Naive B cell (primary cell): ENCODE measurements at regions not wholly inside any gene's neighbourhood (a gene's known extent, or its start where the extent isn't known, plus 50 kb on each side); places are given as distances from the start of the nearest gene placed in this dataset.

Experiments
- ATAC-seq, 2 donors: fragments of 150-1000 bp; cut with Tn5 transposase; 2 replicates each; pipeline ENCODE4 v1.10.0; 2021; ENCODE audit warnings: low read depth in 2 of 2, mild to moderate bottlenecking in 2 of 2, moderate library complexity in 2 of 2
- DNase-seq: peaks from one replicate; pipeline ENCODE4 v3.0.0; 2022
- H3K27ac Mint-ChIP-seq, 6 donors: one replicate each; pipeline ENCODE4 v1.8.0; 2020 to 2022; ENCODE audit warnings: mild to moderate bottlenecking in 6 of 6, mixed read lengths in 6 of 6, moderate library complexity in 5 of 6, inconsistent platforms in 2 of 6
- H3K27me3 Mint-ChIP-seq, 3 donors: one replicate each; pipeline ENCODE4 v1.8.0; 2021 to 2022; ENCODE audit warnings: mixed read lengths in 3 of 3, mild to moderate bottlenecking in 1 of 3
- H3K36me3 Mint-ChIP-seq, 2 donors: one replicate each; pipeline ENCODE4 v1.8.0; 2020 to 2022; ENCODE audit warnings: mixed read lengths in 2 of 2, inconsistent platforms in 1 of 2, mild to moderate bottlenecking in 1 of 2
- H3K4me1 Mint-ChIP-seq, 3 donors: one replicate each; pipeline ENCODE4 v1.8.0; 2020 to 2022; ENCODE audit warnings: mixed read lengths in 3 of 3, inconsistent platforms in 1 of 3, mild to moderate bottlenecking in 1 of 3, moderate library complexity in 1 of 3
- H3K4me3 Mint-ChIP-seq, 8 donors: one replicate each; pipeline ENCODE4 v1.8.0; 2020 to 2022; ENCODE audit warnings: mild to moderate bottlenecking in 8 of 8, mixed read lengths in 8 of 8, moderate library complexity in 8 of 8, inconsistent platforms in 2 of 8
- H3K9me3 Mint-ChIP-seq, 7 donors: one replicate each; pipeline ENCODE4 v1.8.0; 2020 to 2022; ENCODE audit warnings: mixed read lengths in 7 of 7, mild to moderate bottlenecking in 5 of 7, inconsistent platforms in 2 of 7, moderate library complexity in 1 of 7

DNA sequence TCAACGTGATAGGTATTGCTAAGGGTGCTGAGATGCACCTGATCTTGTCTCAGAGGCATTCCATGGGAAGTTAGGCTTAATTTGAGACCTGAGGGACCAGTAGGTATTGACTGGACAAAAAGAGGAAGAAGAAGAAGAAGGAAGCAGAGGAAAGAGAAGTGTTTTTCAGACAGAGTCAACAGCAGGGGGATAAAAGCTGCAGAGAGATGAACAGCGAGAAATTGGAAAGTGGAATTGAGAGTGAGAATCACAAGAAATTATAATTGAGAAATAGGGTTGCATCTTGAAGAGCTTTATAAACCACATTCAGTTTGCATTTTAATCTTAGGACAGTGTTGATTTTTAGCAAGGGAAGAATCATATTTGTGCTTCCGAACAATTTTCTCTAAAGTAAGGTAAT lies 254.0 kb downstream of the CD83 start:
- peak overlapping the region; percentile 4 to 89 (median 74) for H3K27ac Mint-ChIP-seq
- peaks cover 54 to 73% (median 63%) of the 10 kb centered on the region in 3 donors for H3K4me1 Mint-ChIP-seq
- H3K27me3 Mint-ChIP-seq = no peaks in the 10 kb centered on the region
- H3K4me3 Mint-ChIP-seq = peak overlapping the region; percentile 34 to 85 (median 76)
- peak; percentile 31 for DNase-seq
- peaks cover 0 to 1% (median 0%) of the 10 kb centered on the region in 7 donors for H3K9me3 Mint-ChIP-seq
- no peaks in the 10 kb centered on the region for H3K36me3 Mint-ChIP-seq
- ATAC-seq = peak in 1 of 2 donors; percentile 48

GRCh38 chr6:14372734-14373489 lies 255.3 kb downstream of the CD83 start:
- peak overlapping the region; percentile 23 to 93 (median 53) for H3K27ac Mint-ChIP-seq
- H3K9me3 Mint-ChIP-seq = peaks cover 0 to 1% (median 0%) of the 10 kb centered on the region in 7 donors
- no peaks in the 10 kb centered on the region for H3K27me3 Mint-ChIP-seq
- DNase-seq = no peak
- ATAC-seq = peak; percentile 61 to 65
- no peaks in the 10 kb centered on the region for H3K36me3 Mint-ChIP-seq
- peak overlapping the region in 7 of 8 donors; percentile 6 to 56 (median 22) for H3K4me3 Mint-ChIP-seq
- peaks cover 54 to 76% (median 63%) of the 10 kb centered on the region in 3 donors for H3K4me1 Mint-ChIP-seq

GRCh38 chr6:14373648-14374437 lies 256.3 kb downstream of the CD83 start:
- Mint-ChIP-seq H3K4me3 (peak overlapping the region in 4 of 8 donors; percentile 0 to 62 (median 38)), H3K27me3 (no peaks in the 10 kb centered on the region), H3K27ac (peak overlapping the region in 4 of 6 donors; percentile 44 to 93 (median 86)), H3K9me3 (peaks cover 0 to 2% (median 0%) of the 10 kb centered on the region in 7 donors), H3K4me1 (peaks cover 49 to 69% (median 57%) of the 10 kb centered on the region in 3 donors), H3K36me3 (peaks cover 0 to 4% of the 10 kb centered on the region in 2 donors)
- ATAC-seq (no peak), DNase-seq (no peak)

GRCh38 chr6:14375930-14376329 lies 258.4 kb downstream of the CD83 start:
- Mint-ChIP-seq H3K36me3 (peaks cover 0 to 4% of the 10 kb centered on the region in 2 donors), H3K9me3 (peaks cover 0 to 2% (median 0%) of the 10 kb centered on the region in 7 donors)
- peak; percentile 52 to 71 for ATAC-seq

GRCh38 chr6:14379568-14379967 lies 262.0 kb downstream of the CD83 start:
- H3K9me3 Mint-ChIP-seq = peaks cover 0 to 4% (median 0%) of the 10 kb centered on the region in 7 donors
- peaks cover 39 to 65% (median 63%) of the 10 kb centered on the region in 3 donors for H3K4me1 Mint-ChIP-seq
- H3K27me3 Mint-ChIP-seq = no peaks in the 10 kb centered on the region
- DNase-seq (no peak), ATAC-seq (no peak)
- peaks cover 0 to 4% of the 10 kb centered on the region in 2 donors for H3K36me3 Mint-ChIP-seq
- H3K4me3 Mint-ChIP-seq = no peak overlapping the region
- peak overlapping the region in 1 of 6 donors; percentile 39 for H3K27ac Mint-ChIP-seq

More at GRCh38 chr6:14375930-14376329, 258.4 kb downstream of the CD83 start:
- Mint-ChIP-seq H3K4me3 (peak overlapping the region in 1 of 8 donors; percentile 27), H3K27me3 (no peaks in the 10 kb centered on the region), H3K27ac (peak overlapping the region in 3 of 6 donors; percentile 19 to 75 (median 42)), H3K4me1 (peaks cover 47 to 60% (median 60%) of the 10 kb centered on the region in 3 donors)
- no peak for DNase-seq

DNA sequence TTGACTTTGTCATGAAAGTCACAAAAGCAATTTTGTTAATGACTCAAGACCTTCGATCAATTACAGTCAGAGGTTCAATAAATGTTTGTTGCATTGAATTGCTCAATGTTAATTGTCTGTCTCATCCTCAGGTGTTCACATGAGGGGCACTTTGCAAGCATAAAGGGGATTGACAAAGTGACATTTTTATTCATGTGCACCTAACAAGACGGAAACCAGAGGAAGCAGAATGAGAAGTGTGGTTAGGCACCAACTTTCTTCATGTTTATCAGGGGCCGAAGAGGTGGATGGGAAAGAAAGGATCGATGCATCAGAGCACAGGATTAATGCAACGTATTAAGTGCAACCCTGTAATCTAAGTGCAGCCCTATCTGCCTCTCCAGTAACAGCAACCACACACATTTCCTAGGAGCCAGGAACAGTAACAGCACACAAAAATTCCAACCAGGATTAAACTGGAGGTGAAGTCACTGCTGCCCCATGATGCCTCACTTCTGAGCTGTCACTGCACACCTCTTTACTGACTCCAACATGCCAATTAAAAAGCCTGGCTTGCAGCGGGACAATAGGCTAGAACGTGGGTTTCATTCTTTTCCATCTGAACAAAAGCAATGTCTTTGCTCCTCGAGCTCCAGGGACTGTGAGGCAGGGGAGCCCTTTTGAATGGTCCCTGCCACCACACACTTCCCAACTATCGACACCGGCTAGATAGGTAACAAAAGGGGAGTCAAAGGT lies 262.7 kb downstream of the CD83 start:
- peak overlapping the region in 3 of 6 donors; percentile 34 to 39 (median 38) for H3K27ac Mint-ChIP-seq
- H3K9me3 Mint-ChIP-seq = peaks cover 0 to 4% (median 0%) of the 10 kb centered on the region in 7 donors
- ATAC-seq (no peak), DNase-seq (no peak)
- H3K4me1 Mint-ChIP-seq = peaks cover 37 to 62% (median 59%) of the 10 kb centered on the region in 3 donors
- peak overlapping the region in 1 of 8 donors; percentile 24 for H3K4me3 Mint-ChIP-seq
- H3K27me3 Mint-ChIP-seq = no peaks in the 10 kb centered on the region
- peaks cover 0 to 4% of the 10 kb centered on the region in 2 donors for H3K36me3 Mint-ChIP-seq

DNA sequence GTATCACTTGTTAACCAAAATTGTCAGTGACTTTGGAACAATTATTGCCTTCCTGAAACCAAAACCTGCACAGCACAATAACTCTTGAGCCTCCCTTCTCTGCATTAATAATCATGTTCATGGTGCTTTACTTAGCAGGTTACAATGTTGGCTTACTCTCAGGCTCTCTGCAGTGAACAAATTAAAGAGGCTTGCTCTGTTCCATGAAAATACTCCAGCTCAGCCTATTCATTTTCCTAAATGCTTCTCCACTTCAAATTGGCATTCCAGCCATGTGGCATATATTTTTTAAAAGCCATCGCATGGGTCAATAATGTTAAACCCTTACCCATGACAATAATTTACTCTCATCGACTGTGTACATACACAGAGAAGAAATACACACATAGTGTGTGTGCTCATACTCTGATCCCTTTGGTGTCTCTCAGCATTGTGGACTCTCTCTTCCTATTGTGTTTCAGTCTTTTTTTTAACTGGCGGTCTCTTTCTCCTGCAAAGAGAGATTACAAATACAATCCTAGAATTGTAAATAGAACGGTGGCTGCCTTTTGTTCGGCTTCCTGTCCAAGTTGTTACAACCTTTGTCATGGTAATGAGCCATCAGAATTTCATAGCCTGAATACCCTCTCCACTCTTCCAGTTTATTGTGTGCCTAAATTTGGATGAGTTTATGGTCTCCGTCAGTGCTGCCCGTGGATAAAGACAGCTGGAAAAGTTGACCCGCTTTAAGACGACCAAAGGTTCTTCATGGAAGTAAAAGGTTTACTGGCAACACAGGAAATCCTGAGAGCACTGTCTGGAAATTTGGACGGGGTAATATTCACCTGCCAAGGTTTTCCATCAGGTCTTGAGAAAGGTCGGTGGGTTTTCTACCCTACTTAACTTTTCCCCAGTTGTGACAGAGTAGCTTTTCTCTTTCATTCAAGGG lies 263.6 kb downstream of the CD83 start:
- DNase-seq (no peak), ATAC-seq (no peak)
- Mint-ChIP-seq H3K27ac (peak overlapping the region in 1 of 6 donors; percentile 26), H3K9me3 (peaks cover 0 to 7% (median 0%) of the 10 kb centered on the region in 7 donors), H3K4me1 (peaks cover 36 to 61% (median 59%) of the 10 kb centered on the region in 3 donors), H3K4me3 (peak overlapping the region in 2 of 8 donors; percentile 6 to 15), H3K36me3 (peaks cover 0 to 4% of the 10 kb centered on the region in 2 donors), H3K27me3 (no peaks in the 10 kb centered on the region)

DNA sequence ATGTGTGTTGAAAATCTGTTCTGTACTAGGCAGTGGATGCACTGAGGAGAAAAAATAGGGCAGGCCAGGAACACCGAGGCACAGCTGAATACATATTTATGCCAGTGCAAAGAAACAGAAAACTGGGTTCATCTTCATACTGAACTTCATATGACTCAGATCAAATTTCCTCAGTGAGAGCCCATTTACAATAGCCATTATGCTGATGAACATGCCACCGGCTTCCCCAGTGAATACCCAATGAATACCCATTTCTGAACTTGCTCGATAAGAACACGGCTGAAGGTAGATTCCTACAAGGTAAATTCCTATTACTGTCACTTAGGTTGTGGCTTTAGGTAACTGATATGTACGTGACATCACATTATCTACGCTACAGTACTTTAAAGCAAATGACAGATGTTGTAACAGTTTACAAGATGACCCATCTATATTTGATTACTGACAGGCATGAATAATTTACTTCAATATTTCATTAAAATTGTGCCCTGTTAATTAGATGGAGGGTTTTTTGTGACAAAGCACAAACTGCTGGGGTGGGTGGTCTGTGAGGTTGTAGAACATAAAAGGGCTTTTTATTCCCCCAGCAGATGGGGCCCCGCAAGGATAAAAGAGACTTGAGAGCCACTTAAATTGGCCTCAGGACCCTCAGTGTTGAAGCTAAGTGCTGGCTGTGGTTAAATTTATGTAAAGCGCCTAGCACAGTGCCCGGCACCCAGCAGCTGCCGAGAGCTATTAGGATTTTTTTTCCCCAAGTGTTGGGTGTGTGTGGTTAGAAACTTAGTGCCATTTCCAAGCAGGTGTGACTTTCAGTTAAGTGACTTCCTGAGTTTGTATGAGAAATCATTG lies 264.5 kb downstream of the CD83 start:
- peaks cover 0 to 4% of the 10 kb centered on the region in 2 donors for H3K36me3 Mint-ChIP-seq
- ATAC-seq (peak in 1 of 2 donors; percentile 27), DNase-seq (no peak)
- H3K27me3 Mint-ChIP-seq = no peaks in the 10 kb centered on the region
- peaks cover 43 to 64% (median 63%) of the 10 kb centered on the region in 3 donors for H3K4me1 Mint-ChIP-seq
- peak overlapping the region in 6 of 8 donors; percentile 10 to 72 (median 47) for H3K4me3 Mint-ChIP-seq
- H3K9me3 Mint-ChIP-seq = peaks cover 0 to 7% (median 0%) of the 10 kb centered on the region in 7 donors
- H3K27ac Mint-ChIP-seq = peak overlapping the region in 4 of 6 donors; percentile 5 to 65 (median 36)

DNA sequence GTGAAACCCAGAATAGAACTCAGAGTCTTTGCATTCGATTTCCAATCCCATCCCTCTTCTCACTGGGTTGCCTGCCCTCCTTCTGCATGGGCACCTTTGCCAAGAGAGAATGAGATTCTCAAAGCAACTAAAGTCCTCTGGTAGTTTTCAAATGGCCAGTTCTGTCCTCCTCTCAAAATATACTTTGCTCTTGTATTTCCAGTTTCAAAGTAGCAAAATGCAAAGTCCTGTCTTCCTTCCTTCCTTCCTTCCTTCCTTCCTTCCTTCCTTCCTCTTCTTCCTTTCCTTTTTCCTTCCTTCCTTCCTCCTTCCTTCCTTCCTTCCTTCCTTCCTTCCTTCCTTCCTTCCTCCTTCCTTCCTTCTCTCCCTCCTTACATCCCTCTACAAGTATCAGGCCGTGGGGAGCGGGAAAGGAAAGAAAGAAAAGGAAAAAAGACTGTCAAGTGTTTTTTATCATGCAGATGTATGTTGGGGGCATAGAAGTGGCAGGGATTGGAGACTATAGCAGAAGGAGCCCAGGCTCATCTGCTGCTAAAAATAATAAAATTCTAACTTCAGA lies 265.2 kb downstream of the CD83 start:
- H3K27ac Mint-ChIP-seq = peak overlapping the region; percentile 8 to 90 (median 52)
- H3K4me3 Mint-ChIP-seq = peak overlapping the region in 7 of 8 donors; percentile 10 to 72 (median 47)

DNA sequence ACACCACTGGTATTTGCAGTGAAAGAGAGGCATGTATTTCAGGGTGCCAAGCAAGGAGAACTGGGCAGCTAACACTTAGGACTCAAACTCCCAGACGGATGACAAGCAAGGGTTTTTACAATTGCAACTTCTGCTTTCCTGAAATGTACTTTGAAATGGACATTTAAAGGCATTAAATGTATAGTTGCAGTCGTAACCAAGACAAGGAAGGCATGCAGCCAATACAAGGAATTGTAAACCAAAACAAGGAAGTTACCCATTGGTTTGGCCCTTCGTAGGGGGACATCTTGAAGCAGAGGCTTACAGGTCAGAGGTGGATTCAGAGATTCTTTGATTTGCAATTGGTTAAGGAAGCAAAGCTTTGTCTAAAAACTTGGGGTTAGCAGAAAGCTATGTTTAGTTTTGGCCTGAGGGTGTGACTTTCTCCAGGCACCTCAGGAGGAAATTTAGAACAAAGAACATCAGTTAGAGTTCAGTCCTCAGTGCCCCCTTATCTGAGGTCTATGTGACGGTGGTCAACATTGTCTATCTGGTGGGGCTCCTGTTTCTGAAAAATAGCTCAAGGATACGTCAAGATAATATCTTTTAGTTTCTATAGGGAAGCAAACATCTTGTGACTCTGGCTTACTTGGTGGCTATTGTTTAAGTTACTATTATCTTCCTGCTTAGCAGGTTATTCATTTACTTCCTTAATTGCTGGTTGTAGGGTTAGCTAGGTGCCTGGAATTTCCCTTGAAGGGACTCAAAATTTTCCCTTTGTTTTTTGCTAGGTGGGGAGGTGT lies 266.0 kb downstream of the CD83 start:
- peak overlapping the region; percentile 8 to 92 (median 48) for H3K27ac Mint-ChIP-seq
- ATAC-seq (peak; percentile 67 to 73), DNase-seq (no peak)
- H3K4me1 Mint-ChIP-seq = peaks cover 46 to 68% (median 65%) of the 10 kb centered on the region in 3 donors
- no peaks in the 10 kb centered on the region for H3K36me3 Mint-ChIP-seq
- H3K27me3 Mint-ChIP-seq = no peaks in the 10 kb centered on the region
- H3K9me3 Mint-ChIP-seq = peaks cover 0 to 5% (median 0%) of the 10 kb centered on the region in 7 donors
- H3K4me3 Mint-ChIP-seq = peak overlapping the region in 5 of 8 donors; percentile 6 to 72 (median 17)

More for the DNA sequence above, 265.2 kb downstream of the CD83 start:
- DNase-seq (no peak), ATAC-seq (no peak)
- H3K4me1 Mint-ChIP-seq = peaks cover 46 to 68% (median 65%) of the 10 kb centered on the region in 3 donors
- peaks cover 0 to 7% (median 0%) of the 10 kb centered on the region in 7 donors for H3K9me3 Mint-ChIP-seq
- peaks cover 0 to 4% of the 10 kb centered on the region in 2 donors for H3K36me3 Mint-ChIP-seq
- no peaks in the 10 kb centered on the region for H3K27me3 Mint-ChIP-seq
